ENCODE measurements at regions not wholly inside any gene's neighbourhood (a gene's known extent, or its start where the extent isn't known, plus 50 kb on each side); places are given as distances from the start of the nearest gene placed in this dataset.

DNA sequence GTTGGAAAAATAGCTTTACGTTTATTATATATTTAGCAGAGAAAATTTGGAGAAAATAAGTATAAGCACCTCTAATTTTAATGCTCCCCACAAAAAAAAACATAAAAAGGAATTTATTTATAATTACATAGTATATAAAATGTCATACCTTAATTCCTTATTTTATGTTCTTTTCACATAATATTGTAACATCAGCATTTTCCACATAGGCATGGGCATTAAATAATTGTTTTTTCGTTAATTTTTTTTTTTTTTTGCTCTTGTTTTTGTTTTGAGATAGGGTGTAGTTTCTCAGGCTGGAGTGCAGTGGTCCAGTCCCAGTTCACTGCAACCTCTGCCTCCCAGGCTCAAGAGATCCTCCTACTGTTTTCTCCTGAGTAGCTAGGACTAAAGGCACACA, 329.8 kb upstream of the FOXG1 start:
- in situ Hi-C loops (cut with MboI; ENCODE audit: low sequenced_read_pairs) = no loop called here
- Histone ChIP-seq H4K8ac (ENCODE audit: low read depth in 2 of 2, low read length in 2 of 2) (no peak overlapping the region), H4K91ac (ENCODE audit: insufficient read depth, low read depth, low read length) (no peak overlapping the region), H2AK5ac (ENCODE audit: low read depth, low read length) (no peak overlapping the region), H3K56ac (ENCODE audit: extremely low read depth, insufficient read depth, low read length) (no peak overlapping the region), H3K4ac (ENCODE audit: low read depth, low read length) (no peak overlapping the region), H3K23ac (ENCODE audit: low read depth, low read length) (no peak overlapping the region), H3K79me1 (ENCODE audit: low read depth in 1 of 2, low read length in 2 of 2) (no peaks in the 10 kb centered on the region), H3K9me3 (ENCODE audit: control insufficient read depth, insufficient read depth, low read length) (0 out of 2 replicates have a peak, but pooled peaks cover 2% of the 10 kb centered on the region), H3K27me3 (ENCODE audit: control insufficient read depth, insufficient read depth, low read length) (no peaks in the 10 kb centered on the region), H2BK15ac (ENCODE audit: low read depth, low read length) (no peak overlapping the region), H3K9ac (ENCODE audit: low read depth, low read length) (no peak overlapping the region), H2BK5ac (ENCODE audit: low read depth, low read length, poor library complexity, severe bottlenecking) (no peak overlapping the region), H3K4me2 (ENCODE audit: low read depth, low read length) (no peak overlapping the region), H2AK9ac (replicated peaks; ENCODE audit: low read depth, low read length, poor library complexity) (no peak overlapping the region), H4K5ac (ENCODE audit: low read depth, low read length) (no peak overlapping the region), H3K4me1 (ENCODE audit: control insufficient read depth, insufficient read depth, low read length) (no peaks in the 10 kb centered on the region), H2BK120ac (ENCODE audit: low read depth, low read length) (no peak overlapping the region), H3K14ac (replicated peaks; ENCODE audit: low read depth, low read length) (no peak overlapping the region), H2AFZ (replicated peaks; ENCODE audit: low read length, poor library complexity) (no peak overlapping the region), H3K27ac (ENCODE audit: insufficient read depth, low read length) (no peak overlapping the region), H3K36me3 (ENCODE audit: control insufficient read depth, insufficient read depth, low read length) (no peaks in the 10 kb centered on the region), H4K20me1 (ENCODE audit: insufficient read depth, low read length) (no peaks in the 10 kb centered on the region), H3K18ac (ENCODE audit: low read depth, low read length) (no peak overlapping the region), H2BK20ac (ENCODE audit: low read depth, low read length) (no peak overlapping the region), H3K4me3 (ENCODE audit: insufficient read depth, low read depth, low read length) (no peak overlapping the region), H3K9me1 (ENCODE audit: insufficient read depth, low read length) (no peaks in the 10 kb centered on the region)
- ChIA-PET POLR2A (ENCODE audit: unreplicated experiment) (no interaction called here), CTCF (no interaction called here)
- intact Hi-C loops (cut with micrococcal nuclease) = no loop called here
- ATAC-seq (ENCODE audit: low read depth) = no peak
- TF ChIP-seq, protein P1, sequence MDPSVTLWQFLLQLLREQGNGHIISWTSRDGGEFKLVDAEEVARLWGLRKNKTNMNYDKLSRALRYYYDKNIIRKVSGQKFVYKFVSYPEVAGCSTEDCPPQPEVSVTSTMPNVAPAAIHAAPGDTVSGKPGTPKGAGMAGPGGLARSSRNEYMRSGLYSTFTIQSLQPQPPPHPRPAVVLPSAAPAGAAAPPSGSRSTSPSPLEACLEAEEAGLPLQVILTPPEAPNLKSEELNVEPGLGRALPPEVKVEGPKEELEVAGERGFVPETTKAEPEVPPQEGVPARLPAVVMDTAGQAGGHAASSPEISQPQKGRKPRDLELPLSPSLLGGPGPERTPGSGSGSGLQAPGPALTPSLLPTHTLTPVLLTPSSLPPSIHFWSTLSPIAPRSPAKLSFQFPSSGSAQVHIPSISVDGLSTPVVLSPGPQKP (IDR thresholded peaks at IDR 0.05; ENCODE audit: borderline replicate concordance, low read depth, low read length) = no peak
- TF ChIP-seq MAFK (IDR thresholded peaks at IDR 0.05; ENCODE audit: low read depth, low read length) (peak; percentile 46), CHD1 (IDR thresholded peaks at IDR 0.05; ENCODE audit: low read depth, low read length) (no peak)
- no CpG with 5 or more reads among the region's 2 CpGs for WGBS, 2 experiments (ENCODE audit: extremely low coverage in 2 of 2, insufficient read length in 1 of 2)
- dilution Hi-C loops (cut with HindIII; ENCODE audit: low sequenced_read_pairs, unreplicated experiment) = no loop called here
- no peak for DNase-seq
- no TSS peak for BruUV-seq (replicated peaks)

All from IMR-90 (cell line).